GM12864 (cell line): ENCODE measurements at regions not wholly inside any gene's neighbourhood (a gene's known extent, or its start where the extent isn't known, plus 50 kb on each side); places are given as distances from the start of the nearest gene placed in this dataset.

Experiments used
- DNase-seq: peaks from one replicate; pipeline ENCODE4 v3.0.0-alpha.2; 2011; ENCODE audit warnings: low read depth
- H3K4me3 ChIP-seq: 2 replicates; pipeline ENCODE4 v1.5.1; 2011; ENCODE audit warnings: mild to moderate bottlenecking, low read depth, low read length, control low read depth
- CTCF ChIP-seq: IDR thresholded peaks from 2 replicates; pipeline ENCODE4 v1.5.1; 2011; ENCODE audit warnings: low read depth, mild to moderate bottlenecking, moderate library complexity, low read length, control low read depth, inconsistent platforms; ENCODE audit errors: missing control alignments

DNA sequence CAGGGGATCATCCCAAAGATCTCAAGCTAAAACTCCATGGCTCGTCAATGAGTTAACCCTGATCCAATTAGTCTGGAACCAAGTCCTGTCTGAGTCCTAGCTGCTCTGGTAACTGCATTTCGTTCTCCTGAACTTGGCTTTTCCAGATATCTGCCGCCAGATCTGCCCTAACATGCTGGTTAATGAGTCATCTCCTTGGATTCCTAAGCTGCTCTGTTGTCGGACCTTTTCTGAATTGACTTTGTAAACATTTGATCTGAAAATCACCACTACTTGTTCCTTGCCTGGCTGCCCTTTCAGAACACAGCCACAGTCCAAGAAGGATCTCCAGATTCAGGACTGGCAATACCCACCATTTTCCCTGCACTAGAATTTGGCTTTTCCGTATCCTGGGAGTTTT is 473.0 kb downstream of the ZSWIM6 start:
- TF ChIP-seq CTCF = no peak
- DNase-seq = no peak
- no peak overlapping the region for H3K4me3 ChIP-seq

DNA sequence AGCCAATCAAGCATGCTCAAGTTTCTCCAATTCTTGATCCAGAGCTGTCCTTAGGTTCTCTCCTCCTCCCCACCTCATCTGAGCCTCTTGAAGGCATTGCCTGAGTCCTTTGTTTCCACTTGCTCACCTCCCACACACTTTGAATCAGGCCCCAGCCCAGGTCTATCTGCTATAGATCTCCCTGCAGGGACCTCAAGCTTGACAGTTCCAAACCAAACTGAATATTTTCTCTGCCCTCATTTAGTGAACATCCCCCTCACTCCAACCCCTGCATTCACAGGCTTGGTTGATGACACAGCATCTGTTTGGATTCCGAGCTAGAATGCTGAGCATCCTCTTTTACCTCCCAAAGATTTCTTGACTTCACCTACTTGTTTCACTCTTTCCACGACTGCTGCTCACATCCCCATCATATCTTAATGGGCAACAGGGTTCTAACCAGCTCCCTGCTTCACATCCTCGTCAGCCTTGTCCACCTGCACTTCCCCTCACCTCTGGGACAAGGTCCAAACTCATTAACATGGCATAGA is 474.5 kb downstream of the ZSWIM6 start:
- TF ChIP-seq CTCF = no peak
- no peak for DNase-seq
- no peak overlapping the region for H3K4me3 ChIP-seq

DNA sequence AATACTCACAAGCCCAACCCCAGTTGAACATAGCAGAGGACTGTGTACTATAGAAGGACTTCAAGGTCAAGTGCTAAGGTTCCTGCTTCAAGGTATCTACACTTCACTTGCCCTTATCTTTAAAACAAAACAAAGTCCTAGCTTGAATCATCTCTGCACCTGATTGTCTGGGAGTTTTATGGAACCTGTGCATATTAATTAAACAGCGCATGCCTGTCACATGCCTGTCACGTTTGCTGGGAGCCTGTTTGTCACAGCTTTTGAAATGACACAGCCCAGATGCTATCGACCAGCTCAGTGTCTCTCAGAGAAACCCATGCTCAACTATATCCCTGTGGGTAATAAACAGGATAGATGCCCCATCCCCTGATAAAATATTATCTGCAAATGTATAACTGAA is 476.0 kb downstream of the ZSWIM6 start:
- no peak overlapping the region for H3K4me3 ChIP-seq
- no peak for TF ChIP-seq CTCF
- DNase-seq = no peak

GRCh38 chr5:61808909-61809308 is 476.9 kb downstream of the ZSWIM6 start:
- no peak overlapping the region for H3K4me3 ChIP-seq
- no peak for DNase-seq
- no peak for TF ChIP-seq CTCF

DNA sequence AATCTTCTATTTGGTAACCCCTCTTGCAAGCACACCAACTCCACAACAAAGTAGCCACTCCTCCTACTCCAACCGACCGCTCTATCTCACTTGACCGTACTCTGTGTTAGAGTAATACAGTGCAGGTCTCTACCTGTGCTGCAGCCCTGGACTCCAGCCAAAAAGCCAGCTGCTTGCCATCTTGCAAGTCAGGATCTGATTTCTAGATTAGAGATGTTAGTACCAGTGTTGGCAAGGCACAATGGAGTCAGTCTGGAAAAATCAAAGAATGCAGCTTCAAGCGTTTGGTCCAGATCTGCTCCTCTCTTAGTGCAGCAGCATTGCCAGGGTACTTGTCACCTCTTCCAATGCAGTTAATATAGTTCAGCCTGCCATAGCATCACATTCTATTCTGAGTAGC is 477.6 kb downstream of the ZSWIM6 start:
- no peak overlapping the region for H3K4me3 ChIP-seq
- no peak for DNase-seq
- no peak for TF ChIP-seq CTCF

DNA sequence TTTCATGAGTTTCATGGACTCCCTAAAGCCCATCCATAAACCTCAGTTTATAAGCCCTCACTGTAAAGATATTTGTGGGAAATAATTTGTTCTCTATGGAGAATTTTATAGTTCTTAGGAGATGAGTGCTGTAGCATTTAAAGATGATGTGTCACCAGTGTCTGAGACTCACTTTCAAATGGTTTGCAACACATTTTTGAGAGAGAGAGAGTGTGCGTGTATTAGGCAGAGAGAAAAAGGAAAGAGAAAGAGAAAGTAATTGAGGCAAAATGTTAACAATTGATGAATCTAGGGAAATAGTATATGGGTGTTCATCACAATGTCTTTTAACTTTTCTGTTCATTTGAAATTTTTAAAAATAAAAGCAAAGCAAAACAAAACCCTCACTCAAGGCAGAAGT is 479.0 kb downstream of the ZSWIM6 start:
- H3K4me3 ChIP-seq = no peak overlapping the region
- TF ChIP-seq CTCF = no peak
- DNase-seq = no peak

DNA sequence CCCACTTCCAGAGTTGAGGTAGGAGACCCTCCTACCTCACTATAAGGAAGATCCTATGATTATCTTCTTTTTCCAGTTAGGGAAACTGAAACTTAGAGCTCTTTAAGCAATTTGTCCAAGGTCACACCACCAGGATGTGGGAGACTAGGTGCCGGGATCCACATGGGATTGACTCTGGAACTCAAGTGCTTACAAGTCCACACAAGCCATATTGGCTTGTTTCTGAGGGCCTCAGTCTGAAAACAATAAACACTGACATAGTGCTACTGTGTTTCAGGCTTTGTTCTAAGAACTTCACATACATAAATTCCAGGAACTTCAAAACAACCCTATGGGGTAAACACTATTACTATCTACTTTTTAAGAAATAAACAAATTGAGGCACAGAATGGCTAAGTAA is 481.3 kb downstream of the ZSWIM6 start:
- TF ChIP-seq CTCF = no peak
- DNase-seq = no peak
- H3K4me3 ChIP-seq = no peak overlapping the region
